GM06990 (cell line): ENCODE measurements at regions not wholly inside any gene's neighbourhood (a gene's known extent, or its start where the extent isn't known, plus 50 kb on each side); places are given as distances from the start of the nearest gene placed in this dataset.

Experiments used
- DNase-seq: peaks from one replicate; pipeline ENCODE4 v3.0.0-alpha.2; 2011; ENCODE audit not compliant: insufficient read length; ENCODE audit errors: extremely low read depth
- H3K27me3 ChIP-seq: replicated peaks from 2 replicates; pipeline ENCODE4 v1.6.0; 2011; ENCODE audit warnings: low read length; ENCODE audit not compliant: control insufficient read depth, insufficient read depth
- H3K36me3 ChIP-seq: 2 replicates; pipeline ENCODE4 v1.5.1; 2011; ENCODE audit warnings: low read length; ENCODE audit not compliant: control insufficient read depth, insufficient read depth
- H3K4me3 ChIP-seq: replicated peaks from 2 replicates; pipeline ENCODE4 v1.5.1; 2011; ENCODE audit warnings: low read depth, mild to moderate bottlenecking, control low read depth, low read length
- TF ChIP-seq, protein P1 (sequence below): IDR thresholded peaks from 2 replicates; pipeline ENCODE4 v1.5.1; 2011; ENCODE audit warnings: low read length, control low read depth, mild to moderate bottlenecking, inconsistent platforms; ENCODE audit not compliant: insufficient read depth, poor library complexity, severe bottlenecking

DNA sequence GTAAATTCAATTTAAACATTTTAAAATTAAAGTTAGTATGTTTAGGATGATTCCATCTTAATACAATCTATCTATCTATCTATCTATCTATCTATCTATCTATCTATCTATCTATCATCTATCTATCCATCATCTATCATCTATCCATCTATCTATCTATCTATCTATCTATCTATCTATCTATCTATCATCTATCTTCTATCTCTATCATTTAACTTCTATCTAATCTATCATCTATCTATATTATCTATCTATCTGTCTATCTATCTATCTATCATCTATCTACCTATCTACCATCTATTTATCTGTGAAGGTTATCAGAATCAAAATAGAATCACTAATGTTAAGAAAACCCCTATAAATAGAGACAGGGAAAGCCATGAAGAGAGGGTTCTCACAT lies 78.3 kb downstream of the RAMP3 start:
- H3K36me3 ChIP-seq: no peaks in the 10 kb centered on the region
- no peaks in the 10 kb centered on the region for H3K27me3 ChIP-seq
- H3K4me3 ChIP-seq: no peak overlapping the region
- TF ChIP-seq, protein P1, sequence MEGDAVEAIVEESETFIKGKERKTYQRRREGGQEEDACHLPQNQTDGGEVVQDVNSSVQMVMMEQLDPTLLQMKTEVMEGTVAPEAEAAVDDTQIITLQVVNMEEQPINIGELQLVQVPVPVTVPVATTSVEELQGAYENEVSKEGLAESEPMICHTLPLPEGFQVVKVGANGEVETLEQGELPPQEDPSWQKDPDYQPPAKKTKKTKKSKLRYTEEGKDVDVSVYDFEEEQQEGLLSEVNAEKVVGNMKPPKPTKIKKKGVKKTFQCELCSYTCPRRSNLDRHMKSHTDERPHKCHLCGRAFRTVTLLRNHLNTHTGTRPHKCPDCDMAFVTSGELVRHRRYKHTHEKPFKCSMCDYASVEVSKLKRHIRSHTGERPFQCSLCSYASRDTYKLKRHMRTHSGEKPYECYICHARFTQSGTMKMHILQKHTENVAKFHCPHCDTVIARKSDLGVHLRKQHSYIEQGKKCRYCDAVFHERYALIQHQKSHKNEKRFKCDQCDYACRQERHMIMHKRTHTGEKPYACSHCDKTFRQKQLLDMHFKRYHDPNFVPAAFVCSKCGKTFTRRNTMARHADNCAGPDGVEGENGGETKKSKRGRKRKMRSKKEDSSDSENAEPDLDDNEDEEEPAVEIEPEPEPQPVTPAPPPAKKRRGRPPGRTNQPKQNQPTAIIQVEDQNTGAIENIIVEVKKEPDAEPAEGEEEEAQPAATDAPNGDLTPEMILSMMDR: no peak
- DNase-seq: no peak

DNA sequence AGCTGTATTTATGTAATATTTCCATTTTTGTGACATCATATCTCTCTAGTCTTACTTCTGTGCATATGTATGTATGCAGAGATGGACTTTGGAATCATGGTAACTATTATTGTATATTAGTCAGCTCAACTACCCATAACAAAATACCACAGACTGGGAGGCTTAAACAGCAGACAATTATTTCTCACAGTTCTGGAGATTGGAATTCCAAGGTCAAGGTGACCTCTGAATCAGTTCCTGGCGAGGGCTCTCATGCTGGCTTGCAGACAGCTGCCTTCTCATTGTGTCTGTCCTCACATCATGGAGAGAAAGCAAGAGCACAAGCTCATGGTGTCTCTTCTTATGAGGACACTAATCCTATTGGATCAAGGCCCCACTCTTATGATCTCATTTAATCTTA lies 79.1 kb downstream of the RAMP3 start:
- DNase-seq: no peak
- TF ChIP-seq, protein P1: no peak
- Histone ChIP-seq H3K27me3 (peaks cover 2% of the 10 kb centered on the region; the same call in 1 of the 2 replicates), H3K36me3 (no peaks in the 10 kb centered on the region), H3K4me3 (no peak overlapping the region)

DNA sequence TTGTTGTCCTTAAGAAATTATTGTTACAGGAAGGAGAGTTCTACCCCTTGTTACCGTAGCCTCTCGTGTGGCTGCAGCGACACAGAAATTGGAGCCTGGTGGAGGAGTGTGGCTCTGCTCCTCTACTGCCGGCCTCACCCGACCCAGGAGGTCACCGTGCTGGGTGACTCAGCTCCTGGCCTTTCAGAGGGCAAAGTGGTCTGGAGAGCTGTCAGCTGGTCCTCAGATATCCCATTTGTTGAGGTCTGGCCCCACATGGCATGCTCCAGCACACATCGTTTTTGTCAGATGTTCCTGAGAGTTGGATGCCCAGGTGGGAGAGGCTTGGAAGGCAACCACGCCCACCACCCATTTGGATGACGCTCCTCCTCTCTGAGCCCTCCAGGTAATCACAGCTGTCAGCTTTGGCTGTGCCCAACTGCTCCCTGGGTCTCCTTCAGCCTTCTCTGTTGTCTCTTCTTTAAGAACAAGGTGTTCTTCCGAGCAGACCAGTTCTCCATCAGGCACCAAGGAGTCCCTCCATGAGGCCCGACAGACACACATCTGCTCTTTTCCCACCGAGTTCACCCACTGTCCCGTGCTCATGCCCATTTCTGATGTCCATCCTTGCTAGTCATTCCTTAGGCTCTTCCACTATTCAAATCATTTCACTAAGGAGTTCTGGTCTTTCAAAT lies 80.3 kb downstream of the RAMP3 start:
- Histone ChIP-seq H3K36me3 (no peaks in the 10 kb centered on the region), H3K27me3 (peaks cover 2% of the 10 kb centered on the region; the same call in 1 of the 2 replicates), H3K4me3 (no peak overlapping the region)
- TF ChIP-seq, protein P1: no peak
- DNase-seq: no peak

DNA sequence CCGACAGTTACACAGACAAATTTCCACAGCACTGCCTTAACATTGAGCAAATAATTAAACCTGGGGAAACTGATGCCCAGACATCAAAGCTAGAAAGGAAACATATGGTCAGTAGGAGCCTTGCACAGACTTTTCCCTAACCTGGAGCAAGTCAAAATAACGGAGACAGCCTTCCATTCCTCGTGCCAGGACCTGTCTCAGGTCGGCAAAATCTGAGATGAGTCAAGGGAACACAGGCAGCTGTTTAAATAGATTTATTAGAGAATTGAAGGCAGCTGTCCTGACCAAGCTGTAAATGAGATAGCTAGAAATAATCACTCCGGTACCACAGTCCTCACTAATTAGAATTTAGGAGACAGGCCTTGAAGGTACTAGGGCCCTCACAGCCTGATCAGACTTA lies 81.2 kb downstream of the RAMP3 start:
- no peak for DNase-seq
- Histone ChIP-seq H3K27me3 (peaks cover 2% of the 10 kb centered on the region; the same call in 1 of the 2 replicates), H3K36me3 (no peaks in the 10 kb centered on the region), H3K4me3 (no peak overlapping the region)
- TF ChIP-seq, protein P1: no peak

DNA sequence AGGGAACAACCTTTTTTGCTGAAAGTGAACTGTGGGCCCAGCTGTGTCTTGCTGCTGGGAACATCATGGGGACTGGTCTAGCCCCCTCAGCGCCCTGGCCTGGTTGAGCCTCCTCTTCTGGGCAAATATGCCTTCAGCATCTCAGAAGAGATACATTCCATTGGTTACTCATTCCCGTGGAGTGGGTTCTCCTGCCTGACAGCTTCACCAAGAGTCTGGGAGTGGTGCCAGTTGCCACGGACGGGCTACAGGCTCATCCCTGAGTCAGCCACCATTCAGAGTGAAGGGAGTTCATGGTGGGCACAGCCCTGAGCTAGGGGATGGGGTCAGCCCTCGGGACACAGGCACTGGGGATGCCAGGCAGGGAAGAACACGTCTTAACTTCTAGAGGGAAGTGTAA lies 81.9 kb downstream of the RAMP3 start:
- Histone ChIP-seq H3K36me3 (no peaks in the 10 kb centered on the region), H3K4me3 (no peak overlapping the region), H3K27me3 (peaks cover 2% of the 10 kb centered on the region; the same call in 1 of the 2 replicates)
- TF ChIP-seq, protein P1: no peak
- DNase-seq: no peak
